SK-N-SH (cell line): ENCODE measurements at regions not wholly inside any gene's neighbourhood (a gene's known extent, or its start where the extent isn't known, plus 50 kb on each side); places are given as distances from the start of the nearest gene placed in this dataset.

Experiments
- CTCF ChIA-PET: fragments of 300-600, 350-600 bp; formaldehyde crosslinking; extraction: SDS; loops from one replicate; lab custom pipeline; 2021; lab: Yijun Ruan, JAX
- POLR2A ChIA-PET: fragments of 350-600 bp; sonication (Branson Sonifier 250); formaldehyde crosslinking; extraction: SDS; loops from one replicate; lab custom pipeline; 2020; ENCODE audit warnings: antibody characterized with exemption, inconsistent platforms; lab: Yijun Ruan, JAX
- DNase-seq: peaks from one replicate; pipeline ENCODE4 v3.0.0; 2012
- H2AFZ ChIP-seq: fragments of 200-600 bp; sonication (generic); 2 replicates; pipeline ENCODE4 v1.8.1; 2016; ENCODE audit warnings: antibody characterized with exemption, mild to moderate bottlenecking, low read depth
- H3F3A ChIP-seq: fragments of 200-600 bp; sonication (generic); replicated peaks from 2 replicates; pipeline ENCODE3; 2016; ENCODE audit warnings: antibody characterized with exemption, mild to moderate bottlenecking; ENCODE audit not compliant: insufficient read depth
- H3K27ac ChIP-seq, 2 experiments: fragments of 200-500 bp in 1 of 2; fragments of 200-600 bp in 1 of 2; sonication (Bioruptor generic) in 1 of 2; sonication (generic), shearing (Covaris generic) in 1 of 2; 2 replicates each; pipeline versions ENCODE4 v1.5.1 to v1.6.1; 2014 to 2016; ENCODE audit warnings: low read depth in 2 of 2, inconsistent platforms in 1 of 2, low read length in 1 of 2, mild to moderate bottlenecking in 1 of 2, mixed read lengths in 1 of 2
- H3K27me3 ChIP-seq: fragments of 200-600 bp; sonication (generic), shearing (Covaris generic); 2 replicates; pipeline ENCODE4 v1.6.1; 2016; ENCODE audit warnings: mixed run types; ENCODE audit not compliant: insufficient read depth
- H3K36me3 ChIP-seq, 2 experiments: fragments of 200-500 bp in 1 of 2; fragments of 200-600 bp in 1 of 2; sonication (Bioruptor generic) in 1 of 2; sonication (generic) in 1 of 2; replicated peaks in 1 of 2; 2 replicates each; pipeline versions ENCODE3 to v1.5.1; 2014 to 2016; ENCODE audit warnings: low read length in 1 of 2, mild to moderate bottlenecking in 1 of 2; ENCODE audit not compliant: insufficient read depth in 2 of 2, control insufficient read depth in 1 of 2
- H3K4me1 ChIP-seq, 2 experiments: fragments of 200-500 bp in 1 of 2; fragments of 200-600 bp in 1 of 2; sonication (Bioruptor generic) in 1 of 2; sonication (generic), shearing (Covaris generic) in 1 of 2; 2 replicates each; pipeline versions ENCODE4 v1.5.1 to v1.6.1; 2014 to 2016; ENCODE audit warnings: low read depth in 1 of 2, low read length in 1 of 2, mixed run types in 1 of 2; ENCODE audit not compliant: insufficient read depth in 2 of 2, control insufficient read depth in 1 of 2
- H3K4me2 ChIP-seq: fragments of 200-600 bp; sonication (generic), shearing (Covaris generic); 2 replicates; pipeline ENCODE4 v1.6.1; 2017; ENCODE audit warnings: mixed run types
- H3K4me3 ChIP-seq, 2 experiments: fragments of 200-500 bp in 1 of 2; fragments of 200-600 bp in 1 of 2; sonication (Bioruptor generic) in 1 of 2; sonication (generic), shearing (Covaris generic) in 1 of 2; 2 replicates each; pipeline versions ENCODE4 v1.5.1 to v1.8.1; 2014 to 2016; ENCODE audit warnings: low read depth in 2 of 2, inconsistent platforms in 1 of 2, low read length in 1 of 2, mild to moderate bottlenecking in 1 of 2, mixed read lengths in 1 of 2, moderate library complexity in 1 of 2
- H3K79me2 ChIP-seq: fragments of 200-600 bp; sonication (generic); 2 replicates; pipeline ENCODE4 v1.8.1; 2017; ENCODE audit warnings: mild to moderate bottlenecking; ENCODE audit not compliant: insufficient read depth
- H3K9ac ChIP-seq: fragments of 200-600 bp; sonication (generic); 2 replicates; pipeline ENCODE4 v1.6.1; 2017; ENCODE audit warnings: mixed run types
- H3K9me2 ChIP-seq: fragments of 200-600 bp; sonication (generic); 2 replicates; pipeline ENCODE4 v1.6.1; 2017; ENCODE audit warnings: mixed run types
- H3K9me3 ChIP-seq: fragments of 200-600 bp; sonication (generic); 2 replicates; pipeline ENCODE4 v1.6.1; 2017; ENCODE audit warnings: mixed run types, mild to moderate bottlenecking, moderate library complexity
- H4K20me1 ChIP-seq: fragments of 200-600 bp; sonication (generic); 2 replicates; pipeline ENCODE4 v1.6.1; 2017; ENCODE audit warnings: mild to moderate bottlenecking, mixed run types; ENCODE audit not compliant: insufficient read depth
- CHD2 ChIP-seq: fragments of 150-350 bp; IDR thresholded peaks from 2 replicates; pipeline ENCODE4 v1.6.1; 2018; ENCODE audit warnings: low read length; ENCODE audit not compliant: partially characterized antibody
- EP300 ChIP-seq, 2 experiments: IDR thresholded peaks; 2 replicates each; pipeline versions ENCODE4 v1.4.0 to v1.6.1; 2012; ENCODE audit warnings: borderline replicate concordance in 1 of 2, low read depth in 1 of 2, low read length in 1 of 2
- EZH2phosphoT487 ChIP-seq: fragments of 200-600 bp; sonication (generic); IDR thresholded peaks from 2 replicates; pipeline ENCODE4 v1.6.1; 2017; ENCODE audit warnings: low read depth, mixed run types, mild to moderate bottlenecking, antibody characterized with exemption, moderate library complexity, borderline replicate concordance
- FOXJ3 ChIP-seq: sonication (generic); formaldehyde crosslinking; IDR thresholded peaks from 2 replicates; pipeline ENCODE4 v1.5.1; 2020; ENCODE audit warnings: mild to moderate bottlenecking, missing genetic modification reagents
- FOXM1 ChIP-seq: IDR thresholded peaks from 2 replicates; pipeline ENCODE4 v1.4.0; 2012; ENCODE audit warnings: low read depth, mild to moderate bottlenecking
- JUND ChIP-seq: IDR thresholded peaks from 2 replicates; pipeline ENCODE4 v1.4.0; 2012
- MXI1 ChIP-seq: IDR thresholded peaks from 2 replicates; pipeline ENCODE4 v1.6.1; 2012; ENCODE audit warnings: mild to moderate bottlenecking, low read depth, low read length, improper control_type of control experiment
- NFIC ChIP-seq: IDR thresholded peaks from 2 replicates; pipeline ENCODE4 v1.4.0; 2012; ENCODE audit warnings: borderline replicate concordance
- NRF1 ChIP-seq: IDR thresholded peaks from 2 replicates; pipeline ENCODE4 v1.6.1; 2012; ENCODE audit warnings: low read depth, mild to moderate bottlenecking, low read length
- POLR2AphosphoS5 ChIP-seq: IDR thresholded peaks from 2 replicates; pipeline ENCODE4 v1.6.1; 2012; ENCODE audit warnings: low read depth, low read length
- RCOR1 ChIP-seq: fragments of 150-350 bp; IDR thresholded peaks from 2 replicates; pipeline ENCODE4 v1.6.1; 2017; ENCODE audit warnings: antibody characterized with exemption, low read length
- SMC3 ChIP-seq: IDR thresholded peaks from 2 replicates; pipeline ENCODE4 v1.6.1; 2012; ENCODE audit warnings: low read depth, low read length, improper control_type of control experiment
- TAF1 ChIP-seq: IDR thresholded peaks from 2 replicates; pipeline ENCODE4 v1.6.1; 2012; ENCODE audit warnings: low read depth, mild to moderate bottlenecking, low read length, moderate library complexity, borderline replicate concordance
- TEAD4 ChIP-seq: IDR thresholded peaks from 2 replicates; pipeline ENCODE4 v1.4.0; 2012; ENCODE audit warnings: mild to moderate bottlenecking, borderline replicate concordance; ENCODE audit not compliant: insufficient read depth
- WGBS: methylation state at CpG from one replicate; pipeline ENCODE4 v1.1.6; 2017; ENCODE audit warnings: low lambda C conversion rate; 5-methylcytosine and 5-hydroxymethylcytosine counted together
- TF ChIP-seq, protein P1 (sequence below): IDR thresholded peaks from 2 replicates; pipeline ENCODE4 v1.4.0; 2012; ENCODE audit warnings: low read depth, borderline replicate concordance
- TF ChIP-seq, protein P2 (sequence below): fragments of 200-600 bp; sonication (generic); IDR thresholded peaks from 2 replicates; pipeline ENCODE4 v1.6.1; 2017; ENCODE audit warnings: antibody characterized with exemption, mild to moderate bottlenecking, moderate library complexity
- TF ChIP-seq, protein P3 (sequence below): IDR thresholded peaks from 2 replicates; pipeline ENCODE4 v1.4.0; 2012; ENCODE audit warnings: low read depth
- TF ChIP-seq, protein P4 (sequence below): fragments of 150-350 bp; IDR thresholded peaks from 2 replicates; pipeline ENCODE4 v1.6.1; 2017; ENCODE audit warnings: antibody characterized with exemption, low read length, low read depth, borderline replicate concordance
- TF ChIP-seq, protein P5 (sequence below): IDR thresholded peaks from 2 replicates; pipeline ENCODE4; 2012
- TF ChIP-seq, protein P6 (sequence below): IDR thresholded peaks from 2 replicates; pipeline ENCODE4 v1.4.0; 2012; ENCODE audit warnings: low read depth, borderline replicate concordance

DNA sequence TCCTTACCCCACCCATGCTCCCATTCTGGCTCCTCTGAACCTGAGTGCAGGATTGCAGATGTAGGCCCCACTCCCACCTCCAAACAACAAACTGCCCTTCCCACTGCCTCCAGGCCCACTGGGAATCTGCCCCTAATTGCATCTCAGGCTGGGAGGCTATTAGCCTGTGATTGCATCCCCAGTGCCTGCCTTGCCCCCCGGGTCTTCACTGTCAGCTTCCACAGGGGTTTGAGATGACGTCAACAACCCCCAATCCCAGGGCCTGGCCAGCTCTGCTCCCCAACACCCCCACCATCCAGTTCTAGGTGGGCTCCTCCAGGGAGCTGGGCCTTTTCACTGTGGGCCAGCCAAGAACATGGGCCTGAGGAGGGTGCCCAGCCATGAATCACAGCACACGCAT is 91.5 kb downstream of the PCDH1 start (continued):
- TF ChIP-seq, protein P1, sequence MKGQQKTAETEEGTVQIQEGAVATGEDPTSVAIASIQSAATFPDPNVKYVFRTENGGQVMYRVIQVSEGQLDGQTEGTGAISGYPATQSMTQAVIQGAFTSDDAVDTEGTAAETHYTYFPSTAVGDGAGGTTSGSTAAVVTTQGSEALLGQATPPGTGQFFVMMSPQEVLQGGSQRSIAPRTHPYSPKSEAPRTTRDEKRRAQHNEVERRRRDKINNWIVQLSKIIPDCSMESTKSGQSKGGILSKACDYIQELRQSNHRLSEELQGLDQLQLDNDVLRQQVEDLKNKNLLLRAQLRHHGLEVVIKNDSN = no peak
- TF ChIP-seq EP300 (IDR thresholded peaks at IDR 0.05; ENCODE audit: borderline replicate concordance in 1 of 2, low read depth in 1 of 2, low read length in 1 of 2) (no peak), CHD2 (no peak), TEAD4 (no peak), NRF1 (no peak), NFIC (no peak), FOXM1 (no peak)
- TF ChIP-seq, protein P2, sequence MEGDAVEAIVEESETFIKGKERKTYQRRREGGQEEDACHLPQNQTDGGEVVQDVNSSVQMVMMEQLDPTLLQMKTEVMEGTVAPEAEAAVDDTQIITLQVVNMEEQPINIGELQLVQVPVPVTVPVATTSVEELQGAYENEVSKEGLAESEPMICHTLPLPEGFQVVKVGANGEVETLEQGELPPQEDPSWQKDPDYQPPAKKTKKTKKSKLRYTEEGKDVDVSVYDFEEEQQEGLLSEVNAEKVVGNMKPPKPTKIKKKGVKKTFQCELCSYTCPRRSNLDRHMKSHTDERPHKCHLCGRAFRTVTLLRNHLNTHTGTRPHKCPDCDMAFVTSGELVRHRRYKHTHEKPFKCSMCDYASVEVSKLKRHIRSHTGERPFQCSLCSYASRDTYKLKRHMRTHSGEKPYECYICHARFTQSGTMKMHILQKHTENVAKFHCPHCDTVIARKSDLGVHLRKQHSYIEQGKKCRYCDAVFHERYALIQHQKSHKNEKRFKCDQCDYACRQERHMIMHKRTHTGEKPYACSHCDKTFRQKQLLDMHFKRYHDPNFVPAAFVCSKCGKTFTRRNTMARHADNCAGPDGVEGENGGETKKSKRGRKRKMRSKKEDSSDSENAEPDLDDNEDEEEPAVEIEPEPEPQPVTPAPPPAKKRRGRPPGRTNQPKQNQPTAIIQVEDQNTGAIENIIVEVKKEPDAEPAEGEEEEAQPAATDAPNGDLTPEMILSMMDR = no peak
- TF ChIP-seq, protein P3, sequence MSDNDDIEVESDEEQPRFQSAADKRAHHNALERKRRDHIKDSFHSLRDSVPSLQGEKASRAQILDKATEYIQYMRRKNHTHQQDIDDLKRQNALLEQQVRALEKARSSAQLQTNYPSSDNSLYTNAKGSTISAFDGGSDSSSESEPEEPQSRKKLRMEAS = no peak
- TF ChIP-seq, protein P4, sequence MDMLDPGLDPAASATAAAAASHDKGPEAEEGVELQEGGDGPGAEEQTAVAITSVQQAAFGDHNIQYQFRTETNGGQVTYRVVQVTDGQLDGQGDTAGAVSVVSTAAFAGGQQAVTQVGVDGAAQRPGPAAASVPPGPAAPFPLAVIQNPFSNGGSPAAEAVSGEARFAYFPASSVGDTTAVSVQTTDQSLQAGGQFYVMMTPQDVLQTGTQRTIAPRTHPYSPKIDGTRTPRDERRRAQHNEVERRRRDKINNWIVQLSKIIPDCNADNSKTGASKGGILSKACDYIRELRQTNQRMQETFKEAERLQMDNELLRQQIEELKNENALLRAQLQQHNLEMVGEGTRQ = no peak
- TF ChIP-seq, all 33 proteins: peak for 0

DNA sequence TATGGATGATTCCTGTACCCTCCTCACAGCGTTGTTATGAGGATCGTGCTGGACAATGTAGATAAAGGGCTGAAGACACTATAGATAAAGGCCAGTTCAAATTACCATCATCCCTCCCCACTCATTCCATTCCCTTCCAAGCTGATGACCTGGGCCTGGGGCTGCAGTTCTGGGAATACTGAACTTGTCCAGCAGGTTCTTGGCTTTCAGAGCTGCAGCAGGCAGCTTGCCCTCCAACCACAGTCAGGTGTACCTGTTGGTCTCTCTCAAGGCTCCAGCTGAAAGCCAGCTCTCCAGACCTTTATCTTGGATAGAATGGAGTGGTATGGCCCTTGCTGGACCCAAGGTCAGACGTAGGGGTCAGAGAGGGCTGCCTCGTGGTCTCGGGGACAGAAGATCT is 92.5 kb downstream of the PCDH1 start:
- Histone ChIP-seq H3K27me3 (peaks cover 14% of the 10 kb centered on the region; the same call in 1 of the 2 replicates), H3K4me2 (no peak overlapping the region), H2AFZ (no peak overlapping the region), H3K9ac (no peak overlapping the region), H3K4me3 (no peak overlapping the region), H4K20me1 (no peaks in the 10 kb centered on the region), H3K4me1 (peaks cover 0 to 20% of the 10 kb centered on the region in 2 experiments; a peak in 1 of 4 replicates), H3K79me2 (no peaks in the 10 kb centered on the region), H3K9me3 (no peaks in the 10 kb centered on the region), H3F3A (no peaks in the 10 kb centered on the region), H3K36me3 (no peaks in the 10 kb centered on the region), H3K27ac (no peak overlapping the region), H3K9me2 (no peaks in the 10 kb centered on the region)
- 41% methylated on average over 5 of the region's 5 CpGs for WGBS
- no peak for DNase-seq
- ChIA-PET CTCF (interaction anchor here (0.7 to 2.7 kb wide), 6 partner anchors 11 to 128 kb away, joined by 3 to 17 read pairs (median 4); no protein-coding TSS in a partner anchor), POLR2A (no interaction called here)
- TF ChIP-seq TEAD4 (no peak), NFIC (no peak), EZH2phosphoT487 (no peak), MXI1 (no peak), POLR2AphosphoS5 (no peak), FOXJ3 (CRISPR knock-in tag) (no peak), CHD2 (no peak), SMC3 (no peak), JUND (no peak), RCOR1 (no peak), TAF1 (no peak), EP300 (IDR thresholded peaks at IDR 0.05; ENCODE audit: borderline replicate concordance in 1 of 2, low read depth in 1 of 2, low read length in 1 of 2) (no peak)
- TF ChIP-seq, protein P2 = no peak
- TF ChIP-seq, protein P1 = no peak
- TF ChIP-seq, protein P5, sequence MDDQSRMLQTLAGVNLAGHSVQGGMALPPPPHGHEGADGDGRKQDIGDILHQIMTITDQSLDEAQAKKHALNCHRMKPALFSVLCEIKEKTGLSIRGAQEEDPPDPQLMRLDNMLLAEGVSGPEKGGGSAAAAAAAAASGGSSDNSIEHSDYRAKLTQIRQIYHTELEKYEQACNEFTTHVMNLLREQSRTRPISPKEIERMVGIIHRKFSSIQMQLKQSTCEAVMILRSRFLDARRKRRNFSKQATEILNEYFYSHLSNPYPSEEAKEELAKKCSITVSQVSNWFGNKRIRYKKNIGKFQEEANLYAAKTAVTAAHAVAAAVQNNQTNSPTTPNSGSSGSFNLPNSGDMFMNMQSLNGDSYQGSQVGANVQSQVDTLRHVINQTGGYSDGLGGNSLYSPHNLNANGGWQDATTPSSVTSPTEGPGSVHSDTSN = no peak
- TF ChIP-seq, protein P3 = no peak
- TF ChIP-seq, protein P6, sequence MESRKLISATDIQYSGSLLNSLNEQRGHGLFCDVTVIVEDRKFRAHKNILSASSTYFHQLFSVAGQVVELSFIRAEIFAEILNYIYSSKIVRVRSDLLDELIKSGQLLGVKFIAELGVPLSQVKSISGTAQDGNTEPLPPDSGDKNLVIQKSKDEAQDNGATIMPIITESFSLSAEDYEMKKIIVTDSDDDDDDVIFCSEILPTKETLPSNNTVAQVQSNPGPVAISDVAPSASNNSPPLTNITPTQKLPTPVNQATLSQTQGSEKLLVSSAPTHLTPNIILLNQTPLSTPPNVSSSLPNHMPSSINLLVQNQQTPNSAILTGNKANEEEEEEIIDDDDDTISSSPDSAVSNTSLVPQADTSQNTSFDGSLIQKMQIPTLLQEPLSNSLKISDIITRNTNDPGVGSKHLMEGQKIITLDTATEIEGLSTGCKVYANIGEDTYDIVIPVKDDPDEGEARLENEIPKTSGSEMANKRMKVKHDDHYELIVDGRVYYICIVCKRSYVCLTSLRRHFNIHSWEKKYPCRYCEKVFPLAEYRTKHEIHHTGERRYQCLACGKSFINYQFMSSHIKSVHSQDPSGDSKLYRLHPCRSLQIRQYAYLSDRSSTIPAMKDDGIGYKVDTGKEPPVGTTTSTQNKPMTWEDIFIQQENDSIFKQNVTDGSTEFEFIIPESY = no peak
